ENCODE measurements at regions not wholly inside any gene's neighbourhood (a gene's known extent, or its start where the extent isn't known, plus 50 kb on each side); places are given as distances from the start of the nearest gene placed in this dataset.
A peak's percentile ranks its signal among the peaks of the same experiment; 100 is the strongest.

- no peak for DNase-seq (ENCODE audit: low read depth)
Observed at GRCh38 chr11:116294630-116295029, 478.2 kb downstream of the BUD13 start.

- DNase-seq (ENCODE audit: low read depth): no peak
Observed at GRCh38 chr11:116287866-116288265, 484.9 kb downstream of the BUD13 start.

GRCh38 chr11:116285026-116285425 lies 487.8 kb downstream of the BUD13 start:
- no peak for DNase-seq (ENCODE audit: low read depth)

- DNase-seq (ENCODE audit: low read depth): no peak
Observed at GRCh38 chr11:116283300-116283699, 489.5 kb downstream of the BUD13 start.

GRCh38 chr11:116282481-116282880 lies 490.3 kb downstream of the BUD13 start:
- DNase-seq (ENCODE audit: low read depth): no peak

DNA sequence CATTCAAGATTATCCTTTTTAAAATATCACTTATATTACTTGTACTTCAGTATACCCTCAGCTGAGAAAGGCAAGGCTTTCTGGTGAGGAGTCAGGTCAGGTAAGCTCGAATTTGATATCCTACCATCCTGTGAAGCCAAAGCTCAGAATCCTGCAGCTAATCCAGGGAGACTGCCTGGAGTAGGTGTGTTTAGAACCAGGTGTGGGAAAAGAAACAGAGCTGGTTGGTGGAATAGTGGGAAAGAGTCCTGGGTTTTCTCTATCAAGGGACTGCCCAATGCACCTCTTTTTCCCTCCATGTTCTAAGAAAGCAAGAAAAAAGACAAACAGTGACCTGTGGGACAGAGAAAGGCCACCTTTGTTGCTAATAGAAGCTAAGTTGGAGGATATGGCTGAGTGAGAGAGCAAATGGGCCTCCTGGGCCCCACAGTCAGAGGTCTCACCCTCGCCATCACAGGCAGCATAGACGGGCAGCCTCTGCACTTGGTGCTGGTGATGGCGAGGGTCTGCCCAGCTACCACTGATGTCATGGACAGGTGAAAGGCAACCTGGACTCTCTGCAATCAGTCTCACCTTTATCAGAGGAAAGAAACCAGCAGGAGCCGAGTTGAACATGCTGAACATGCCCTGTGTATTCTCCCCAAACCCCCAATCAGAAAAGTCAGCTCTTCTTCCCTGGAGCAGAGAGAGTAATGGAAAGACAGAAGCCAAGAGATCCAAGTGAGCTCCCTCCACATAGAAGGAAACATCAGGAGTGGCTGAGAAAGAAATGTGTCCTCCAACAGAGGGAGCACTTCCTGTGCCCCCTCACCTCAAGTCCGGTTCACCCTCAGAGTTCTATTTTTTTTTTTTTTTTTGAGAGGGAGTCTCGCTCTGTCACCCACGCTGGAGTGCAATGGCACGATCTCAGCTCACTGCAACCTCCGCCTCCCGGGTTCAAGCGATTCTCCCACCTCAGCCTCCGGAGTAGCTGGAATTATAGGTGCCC lies 491.3 kb downstream of the BUD13 start:
- no peak for DNase-seq (ENCODE audit: low read depth)

DNA sequence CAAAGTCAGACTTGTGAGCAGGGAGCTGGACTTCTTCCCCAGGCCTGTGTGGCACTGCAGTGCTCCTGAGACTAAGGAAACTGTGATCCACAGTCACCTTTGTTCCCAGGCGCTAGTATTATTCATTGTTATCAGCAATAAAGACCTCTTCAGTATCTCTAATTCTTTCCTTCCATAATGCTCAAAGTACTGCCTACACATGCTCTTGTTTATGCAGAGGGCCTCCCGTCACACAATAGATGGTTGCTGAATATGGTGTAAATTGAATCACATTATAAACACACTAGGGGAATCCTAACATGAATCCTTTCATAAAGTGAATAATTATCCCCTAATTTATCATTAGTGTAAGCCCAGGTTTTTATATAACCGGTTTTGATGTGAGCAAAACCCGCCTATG lies 493.3 kb downstream of the BUD13 start:
- no peak for DNase-seq (ENCODE audit: low read depth)

GRCh38 chr11:116278076-116278475 lies 494.7 kb downstream of the BUD13 start:
- DNase-seq (ENCODE audit: low read depth): no peak

- peak; percentile 56 for DNase-seq (ENCODE audit: low read depth)
Observed at GRCh38 chr11:116276051-116277044, 496.4 kb downstream of the BUD13 start.

DNA sequence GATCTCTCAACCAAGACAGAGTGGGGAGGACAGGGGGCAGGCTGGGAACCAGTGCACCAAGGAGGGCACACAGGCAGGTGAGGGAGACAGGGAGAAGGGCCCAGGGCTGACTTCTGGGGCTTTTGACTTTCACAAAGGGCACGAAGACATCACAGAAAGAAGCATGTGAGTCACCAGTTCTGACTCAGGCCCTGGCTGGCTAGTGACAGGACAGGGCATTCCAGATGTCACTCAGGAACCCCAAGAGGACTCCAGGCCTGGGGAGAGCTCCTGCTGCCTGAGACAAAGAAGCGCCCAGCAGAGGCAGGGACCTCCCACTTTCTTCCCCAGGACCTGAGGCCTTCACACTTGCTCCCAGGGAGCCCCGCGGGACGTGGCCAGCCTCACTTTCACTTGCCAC lies 497.2 kb downstream of the BUD13 start:
- DNase-seq (ENCODE audit: low read depth): no peak

DNA sequence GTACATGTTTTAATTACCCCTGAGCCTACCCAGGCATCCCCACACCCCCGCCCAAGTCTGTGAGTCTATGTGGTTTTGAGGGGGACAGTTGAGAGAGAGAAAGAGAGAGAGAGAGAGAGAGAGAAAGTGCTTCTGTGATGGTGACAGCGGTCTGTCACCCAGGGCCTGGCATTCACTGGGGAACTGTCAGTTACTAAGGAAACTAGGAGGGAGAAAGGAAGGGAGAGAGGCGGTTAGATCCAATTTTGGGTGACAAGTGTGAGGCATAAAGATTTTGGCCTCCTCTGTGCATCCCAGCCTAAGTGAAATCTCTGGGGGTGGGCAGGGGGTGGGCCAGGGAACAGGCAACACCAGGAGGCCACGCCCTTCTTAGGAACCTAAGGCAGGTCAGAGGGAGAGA lies 498.3 kb downstream of the BUD13 start:
- DNase-seq (ENCODE audit: low read depth): no peak

- no peak for DNase-seq (ENCODE audit: low read depth)
Observed at GRCh38 chr11:116272181-116272789, 500.5 kb downstream of the BUD13 start.

GRCh38 chr11:116271479-116271878 lies 501.3 kb downstream of the BUD13 start:
- no peak for DNase-seq (ENCODE audit: low read depth)

DNA sequence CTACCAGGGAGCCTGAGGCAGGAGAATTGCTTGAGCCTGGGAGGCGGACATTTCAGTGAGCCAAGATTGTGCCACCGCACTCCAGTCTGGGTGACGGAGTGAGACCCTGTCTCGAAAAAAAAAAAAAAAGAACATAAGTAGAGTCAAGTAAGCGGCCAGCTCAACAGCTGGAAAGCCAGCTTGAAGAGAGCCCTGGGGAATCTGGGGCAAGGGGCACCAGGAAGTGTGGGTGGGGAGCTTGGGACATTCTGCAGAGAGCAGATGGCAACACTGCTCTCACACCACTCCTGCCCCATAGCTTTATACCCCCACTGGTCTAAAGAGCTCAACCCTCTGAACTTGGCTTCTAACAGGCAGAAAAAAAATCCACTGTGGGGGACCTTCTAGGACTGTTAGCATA lies 505.6 kb downstream of the BUD13 start:
- DNase-seq (ENCODE audit: low read depth): no peak

DNA sequence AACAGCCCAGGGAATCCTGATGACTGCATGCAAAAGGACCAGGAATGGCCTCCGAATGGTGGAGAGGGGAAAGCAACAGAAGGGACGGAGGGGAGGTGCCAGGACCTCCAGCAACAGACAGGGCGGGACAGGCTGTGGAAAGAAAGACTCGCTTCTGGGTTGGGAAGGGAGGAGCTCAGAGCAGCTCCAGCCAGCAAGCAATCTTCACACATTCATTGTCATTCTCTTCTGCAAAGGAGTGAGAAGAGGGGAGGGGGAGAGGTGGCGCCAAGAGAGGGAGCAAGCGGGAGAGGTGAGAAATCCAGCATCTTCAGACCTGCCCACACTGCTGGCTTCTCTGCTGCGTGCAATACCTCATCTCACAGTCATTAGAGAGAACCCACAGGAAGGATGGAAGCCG lies 509.0 kb downstream of the BUD13 start:
- no peak for DNase-seq (ENCODE audit: low read depth)

DNA sequence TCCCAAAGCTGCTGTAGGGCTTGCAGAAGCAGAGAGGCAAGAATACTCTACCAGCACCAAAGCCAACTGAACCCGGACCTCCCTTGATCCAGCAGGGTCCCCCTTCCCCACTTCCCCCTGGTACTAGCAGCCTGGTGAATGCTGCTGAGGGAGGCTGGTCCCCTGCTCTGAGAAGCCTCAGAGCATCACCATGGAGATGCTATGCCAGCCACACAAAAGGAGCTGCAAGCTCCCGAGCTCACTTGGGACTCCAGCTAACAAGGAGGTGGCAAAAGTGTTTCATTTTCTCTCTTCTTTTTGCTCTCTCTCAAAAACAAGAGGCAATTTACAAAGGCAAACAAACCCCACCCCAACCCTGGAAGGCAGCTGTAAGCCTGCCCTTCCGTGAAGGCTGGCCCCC lies 509.8 kb downstream of the BUD13 start:
- no peak for DNase-seq (ENCODE audit: low read depth)

DNA sequence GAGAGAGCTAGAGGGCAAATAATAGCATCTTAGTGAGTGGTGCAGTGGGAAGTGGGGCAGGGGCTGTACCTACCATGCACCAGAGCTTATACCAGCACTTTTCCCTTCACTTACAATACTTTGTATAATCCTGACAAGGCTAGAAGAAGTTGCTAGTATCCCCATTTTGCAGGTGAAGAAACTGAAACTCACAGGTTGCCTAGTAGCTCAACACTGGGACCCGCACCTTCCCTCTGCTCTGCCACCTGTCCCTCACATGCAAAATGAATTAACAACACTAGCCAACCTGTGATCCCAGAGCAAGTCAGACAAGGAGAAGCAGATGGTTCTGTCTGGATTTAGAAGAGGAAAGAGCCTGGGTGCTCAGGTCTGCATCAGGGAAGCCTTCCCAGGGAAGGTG lies 510.4 kb downstream of the BUD13 start:
- no peak for DNase-seq (ENCODE audit: low read depth)

- no peak for DNase-seq (ENCODE audit: low read depth)
Observed at GRCh38 chr11:116261606-116262005, 511.2 kb downstream of the BUD13 start.

- no peak for DNase-seq (ENCODE audit: low read depth)
Observed at GRCh38 chr11:116258821-116259220, 514.0 kb downstream of the BUD13 start.

DNA sequence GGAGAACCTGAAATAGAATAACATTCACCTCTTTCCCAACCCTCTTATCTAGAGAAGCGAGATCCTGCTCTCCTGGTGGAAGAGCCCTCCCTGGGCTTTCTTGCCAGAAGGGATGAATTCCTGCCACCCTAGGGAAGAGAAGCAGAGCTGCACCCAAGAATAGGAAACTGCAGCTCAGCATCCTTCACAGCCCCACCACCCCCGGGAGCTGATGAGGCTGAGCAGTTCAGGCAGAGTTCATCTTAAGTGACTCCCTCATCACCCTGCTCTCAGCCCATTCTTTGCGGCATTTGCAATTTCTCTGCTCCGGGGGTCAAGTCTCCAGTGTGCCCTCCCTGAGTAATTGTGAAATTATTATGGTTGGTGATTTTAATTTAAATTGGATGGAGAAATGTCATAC lies 514.9 kb downstream of the BUD13 start:
- no peak for DNase-seq (ENCODE audit: low read depth)

DNA sequence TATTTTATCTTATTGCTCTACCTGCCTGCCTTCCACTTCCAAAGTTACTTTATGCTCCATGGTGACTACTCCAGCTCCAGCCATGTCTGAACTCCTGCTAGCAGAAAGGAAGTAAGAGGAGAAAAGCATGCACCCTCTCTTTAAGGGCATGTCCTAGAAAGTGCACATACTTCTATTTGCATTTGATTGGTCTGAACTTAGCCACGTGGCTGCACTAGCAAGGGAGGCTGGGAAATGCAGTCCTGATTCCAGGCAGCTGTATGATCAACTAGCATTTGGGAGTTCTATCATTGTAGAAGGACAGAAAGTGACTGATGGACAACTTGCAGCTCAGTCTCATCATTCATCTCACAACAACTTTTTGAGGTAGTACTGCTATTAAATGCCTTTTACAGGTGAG lies 515.7 kb downstream of the BUD13 start:
- DNase-seq (ENCODE audit: low read depth): no peak

DNA sequence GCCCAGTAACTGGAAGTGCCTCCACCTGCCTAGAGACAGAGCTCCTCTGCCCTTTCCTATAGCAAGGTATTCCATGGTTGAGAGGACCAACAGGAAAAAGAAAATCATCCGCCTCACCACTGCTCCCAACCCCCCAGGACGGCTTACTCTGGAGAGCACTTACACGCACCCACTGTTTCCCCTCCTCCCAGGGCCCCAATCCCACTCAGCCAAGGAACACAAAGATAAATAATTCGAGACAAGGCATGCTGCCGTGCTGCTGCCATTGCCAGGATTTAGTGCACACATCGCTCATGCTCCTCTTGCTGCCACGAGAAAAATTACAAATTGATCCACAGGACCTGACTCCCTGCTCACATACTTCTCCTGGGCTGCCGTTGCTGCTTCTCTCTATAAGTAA lies 516.6 kb downstream of the BUD13 start:
- no peak for DNase-seq (ENCODE audit: low read depth)
